ENCODE measurements at regions not wholly inside any gene's neighbourhood (a gene's known extent, or its start where the extent isn't known, plus 50 kb on each side); places are given as distances from the start of the nearest gene placed in this dataset.

DNA sequence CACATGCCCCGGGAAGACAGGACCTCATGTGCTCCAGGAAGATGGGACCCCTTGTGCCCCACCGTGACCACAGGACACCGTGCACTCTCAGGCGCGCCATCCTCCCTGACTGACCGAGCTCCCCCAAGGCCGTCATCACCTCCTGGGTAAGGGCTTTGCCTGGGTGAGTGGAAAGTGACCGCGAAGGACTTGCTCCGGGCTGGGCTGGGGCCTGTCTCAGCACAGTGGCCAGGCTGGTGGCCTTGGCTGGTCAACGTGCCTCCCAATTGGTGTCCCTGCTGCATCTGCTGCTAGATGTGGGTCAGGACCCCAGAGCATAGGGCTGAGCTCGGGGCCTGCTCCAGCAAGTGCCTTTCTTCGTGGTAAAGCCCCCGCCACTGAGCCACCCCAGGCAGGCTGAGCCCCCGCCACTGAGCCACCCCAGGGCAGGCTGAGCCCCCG, 69.7 kb upstream of the CTDP1 start:
- no peak for FAIRE-seq
- no peak for DNase-seq (ENCODE audit: low spot score)

DNA sequence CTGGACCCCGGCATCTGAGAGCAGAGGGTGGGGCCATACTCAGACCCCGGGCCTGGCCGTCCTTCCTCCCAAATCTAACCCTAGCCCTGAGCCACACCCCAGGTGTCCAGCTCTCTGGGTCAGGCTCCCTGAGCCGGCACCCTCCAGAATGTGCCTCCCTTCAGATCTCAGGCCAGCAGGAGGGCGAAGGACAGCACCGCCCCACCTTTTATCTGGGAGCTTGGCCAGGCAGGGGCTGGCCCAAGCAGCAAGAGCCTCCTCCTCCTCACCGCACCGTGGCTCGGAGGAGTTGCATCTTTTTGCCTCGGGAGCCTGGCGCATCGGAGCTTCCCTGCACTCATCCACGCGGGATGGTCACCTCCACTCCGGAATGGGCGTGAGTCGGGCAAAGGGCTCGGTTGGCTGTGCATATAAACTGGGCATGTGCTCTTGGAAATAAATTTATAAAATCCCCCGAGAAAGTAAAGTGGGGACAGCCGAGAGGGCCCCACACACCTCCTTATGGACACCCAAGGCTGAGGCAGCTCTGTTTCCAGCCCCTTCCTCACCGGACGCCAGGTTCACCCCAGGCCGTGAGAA, 69.1 kb upstream of the CTDP1 start:
- DNase-seq (ENCODE audit: low spot score) (no peak), FAIRE-seq (peak; percentile 62)

DNA sequence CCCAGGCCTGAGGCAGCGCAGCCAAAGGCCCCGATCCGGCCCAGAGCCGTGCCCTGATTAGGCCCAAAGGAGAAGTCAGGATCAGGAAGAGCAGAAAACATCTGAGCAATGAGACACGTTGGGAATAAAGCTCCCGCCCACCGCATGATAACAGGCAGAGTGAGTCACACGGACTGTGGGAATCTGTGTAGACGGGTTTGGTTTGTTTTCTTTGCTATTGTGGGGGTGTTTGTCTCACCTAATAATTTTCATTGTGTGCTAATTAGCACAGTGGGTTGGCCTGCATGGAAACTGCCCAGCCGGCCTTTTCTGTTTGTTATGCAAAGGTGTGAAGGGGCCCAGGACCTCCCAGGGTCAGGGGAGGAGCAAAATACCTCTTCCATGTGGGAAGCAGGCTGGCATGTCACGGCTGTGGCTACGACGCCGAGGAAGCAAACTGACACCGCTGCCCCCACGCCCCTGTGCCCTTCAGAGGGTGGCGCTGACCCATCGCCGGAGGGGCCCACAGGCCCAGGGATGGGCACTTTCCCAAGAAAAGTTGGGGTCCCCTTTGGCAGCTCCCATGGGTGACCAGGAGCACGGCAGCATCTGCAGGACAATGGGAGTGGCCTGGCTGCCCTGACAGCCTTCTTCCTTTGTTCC, 68.4 kb upstream of the CTDP1 start:
- FAIRE-seq = peak; percentile 95
- DNase-seq (ENCODE audit: low spot score) = peak; percentile 86

DNA sequence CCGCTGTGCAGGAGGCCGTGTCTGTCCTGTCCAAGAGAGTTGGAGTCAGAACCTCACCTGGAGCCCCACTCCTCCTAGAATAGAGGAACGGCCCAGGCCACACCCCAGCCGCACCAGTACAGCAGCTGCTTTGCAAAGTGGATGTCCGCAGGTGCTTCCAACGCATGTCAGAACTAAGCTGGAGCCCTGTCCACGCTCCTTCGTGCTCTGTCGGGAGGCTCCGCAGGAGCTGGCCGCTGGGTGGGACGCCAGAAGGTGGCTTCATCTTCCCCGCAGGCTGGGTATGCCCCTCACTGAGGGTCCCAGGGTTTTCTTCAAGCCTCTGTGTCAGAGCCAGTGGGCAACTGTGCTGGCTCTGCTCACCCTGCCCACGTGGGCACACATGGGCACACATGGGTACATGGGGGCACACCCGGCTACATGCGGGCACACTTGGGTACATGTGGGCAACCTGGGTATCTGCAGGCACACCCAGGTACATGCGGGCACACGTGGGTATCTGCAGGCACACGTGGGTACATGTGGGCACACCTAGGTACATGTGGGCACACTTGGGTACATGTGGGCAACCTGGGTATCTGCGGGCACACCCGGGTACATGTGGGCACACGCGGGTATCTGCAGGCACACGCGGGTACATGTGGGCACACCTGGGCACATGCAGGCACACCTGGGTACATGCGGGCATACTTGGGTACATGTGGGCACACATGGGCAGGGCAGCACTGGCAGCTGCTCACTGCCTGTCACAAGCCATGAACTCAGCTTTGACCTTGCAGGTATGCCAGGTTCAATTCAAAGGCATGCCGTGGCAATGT, 67.1 kb upstream of the CTDP1 start:
- FAIRE-seq (peak; percentile 87), DNase-seq (ENCODE audit: low spot score) (no peak)

DNA sequence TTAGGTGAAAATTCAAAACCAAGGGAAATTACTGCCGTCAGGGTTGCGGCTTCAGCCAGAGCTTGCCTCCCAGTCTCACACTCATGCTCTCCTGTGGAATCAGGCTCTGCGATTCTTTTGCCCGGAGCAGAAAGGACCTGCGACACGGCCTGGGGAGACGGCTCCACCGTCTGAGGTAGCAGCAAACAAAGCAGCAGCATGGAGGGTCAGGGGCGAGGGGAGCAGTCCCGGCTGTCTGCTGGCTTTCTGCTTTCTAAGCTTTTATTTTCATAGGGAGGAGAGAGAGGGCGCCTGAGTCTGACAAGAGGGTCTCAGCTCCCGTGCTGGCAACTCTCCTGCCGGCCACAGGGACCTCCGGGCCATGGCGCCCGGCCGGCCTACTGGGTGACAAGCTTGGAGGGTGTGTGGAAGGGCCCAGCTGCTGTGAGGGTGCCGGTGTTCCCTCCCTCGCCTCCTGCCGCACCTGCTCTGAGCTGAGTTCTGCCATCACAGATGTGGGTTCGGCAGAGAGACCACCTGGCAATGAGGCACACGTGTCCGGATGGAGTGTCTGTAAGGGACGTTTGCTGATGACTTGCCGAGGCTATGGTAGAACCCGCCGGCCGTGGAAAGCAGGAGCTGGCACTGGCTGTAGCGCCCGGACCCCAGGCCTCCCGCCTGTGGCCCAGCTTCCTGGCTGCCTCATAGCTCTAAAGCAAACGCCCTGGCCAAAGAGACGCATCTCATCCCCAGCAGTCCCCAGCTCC, 66.2 kb upstream of the CTDP1 start:
- DNase-seq (ENCODE audit: low spot score) (no peak), FAIRE-seq (no peak)

DNA sequence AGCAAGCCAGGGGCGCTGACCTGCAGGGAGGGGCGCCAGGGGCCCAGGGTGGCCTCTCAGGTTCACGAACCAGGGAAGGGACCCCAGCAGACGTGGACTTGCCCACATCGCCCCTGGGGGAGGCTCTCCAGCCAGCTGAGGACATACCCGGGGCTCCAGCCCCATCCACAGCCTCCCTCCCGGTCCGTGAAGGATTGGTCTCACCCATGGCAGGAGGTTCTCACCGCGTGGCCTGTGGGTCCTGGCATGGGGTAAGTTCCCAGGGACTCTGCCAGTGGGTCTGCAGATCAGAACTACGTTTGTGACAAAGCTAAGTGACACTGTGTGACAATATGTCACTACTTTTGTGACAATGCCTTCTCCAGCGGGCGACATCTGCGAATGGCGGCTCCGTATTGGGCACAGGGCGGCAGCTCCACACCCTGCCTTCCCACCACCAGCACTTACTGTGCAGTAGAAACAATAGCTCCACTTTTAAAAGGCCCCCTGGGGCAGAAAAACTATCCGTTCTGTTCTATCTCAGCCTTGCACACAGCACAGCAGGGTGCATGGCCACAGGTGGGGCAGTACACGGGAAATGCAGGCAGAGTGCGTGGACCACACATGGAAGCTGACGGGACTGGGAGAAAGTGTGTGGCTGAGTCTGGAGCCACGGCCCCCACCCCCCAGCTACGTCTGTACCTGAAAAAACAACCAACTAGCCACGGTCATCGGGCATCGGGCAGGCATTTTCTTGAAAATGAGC, 65.2 kb upstream of the CTDP1 start:
- DNase-seq (ENCODE audit: low spot score) (no peak), FAIRE-seq (no peak)

DNA sequence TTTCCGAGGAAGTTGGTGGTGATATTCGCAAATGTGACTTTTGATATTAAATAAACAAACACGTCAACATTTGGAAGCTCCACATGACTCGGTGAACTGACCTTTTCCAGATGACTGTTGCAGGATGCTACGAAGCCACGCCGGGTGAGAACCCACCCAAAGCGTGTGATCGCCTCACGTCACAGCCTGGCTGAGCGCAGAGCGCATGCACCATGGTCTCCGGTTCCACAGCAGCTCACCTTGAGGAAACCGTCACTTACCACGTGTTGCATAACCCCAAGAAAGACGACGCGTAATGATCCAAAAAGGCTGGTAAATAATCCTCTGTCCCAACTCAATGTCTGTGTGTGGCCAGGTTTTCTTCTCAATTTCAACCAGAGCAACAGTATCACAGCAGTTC, 64.5 kb upstream of the CTDP1 start:
- no peak for DNase-seq (ENCODE audit: low spot score)
- no peak for FAIRE-seq

DNA sequence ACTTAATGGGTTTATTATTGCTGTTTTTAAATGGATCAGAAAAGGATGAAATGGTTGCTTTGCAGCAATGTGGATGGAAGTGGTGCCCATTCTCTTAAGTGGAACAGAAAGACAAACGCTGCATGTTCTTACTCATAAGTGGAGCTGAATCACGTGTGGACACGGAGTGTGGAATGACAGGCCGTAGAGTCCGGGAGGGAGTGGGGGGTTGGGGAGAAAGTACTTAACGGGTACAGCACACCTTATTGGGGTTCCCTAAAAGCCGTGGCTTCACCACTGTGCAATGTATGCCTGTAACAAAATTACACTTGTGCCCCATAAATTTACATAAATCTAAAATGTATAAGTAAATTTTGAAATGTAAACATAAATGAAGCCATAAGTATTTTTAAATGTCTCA, 64.0 kb upstream of the CTDP1 start:
- FAIRE-seq (no peak), DNase-seq (ENCODE audit: low spot score) (no peak)

DNA sequence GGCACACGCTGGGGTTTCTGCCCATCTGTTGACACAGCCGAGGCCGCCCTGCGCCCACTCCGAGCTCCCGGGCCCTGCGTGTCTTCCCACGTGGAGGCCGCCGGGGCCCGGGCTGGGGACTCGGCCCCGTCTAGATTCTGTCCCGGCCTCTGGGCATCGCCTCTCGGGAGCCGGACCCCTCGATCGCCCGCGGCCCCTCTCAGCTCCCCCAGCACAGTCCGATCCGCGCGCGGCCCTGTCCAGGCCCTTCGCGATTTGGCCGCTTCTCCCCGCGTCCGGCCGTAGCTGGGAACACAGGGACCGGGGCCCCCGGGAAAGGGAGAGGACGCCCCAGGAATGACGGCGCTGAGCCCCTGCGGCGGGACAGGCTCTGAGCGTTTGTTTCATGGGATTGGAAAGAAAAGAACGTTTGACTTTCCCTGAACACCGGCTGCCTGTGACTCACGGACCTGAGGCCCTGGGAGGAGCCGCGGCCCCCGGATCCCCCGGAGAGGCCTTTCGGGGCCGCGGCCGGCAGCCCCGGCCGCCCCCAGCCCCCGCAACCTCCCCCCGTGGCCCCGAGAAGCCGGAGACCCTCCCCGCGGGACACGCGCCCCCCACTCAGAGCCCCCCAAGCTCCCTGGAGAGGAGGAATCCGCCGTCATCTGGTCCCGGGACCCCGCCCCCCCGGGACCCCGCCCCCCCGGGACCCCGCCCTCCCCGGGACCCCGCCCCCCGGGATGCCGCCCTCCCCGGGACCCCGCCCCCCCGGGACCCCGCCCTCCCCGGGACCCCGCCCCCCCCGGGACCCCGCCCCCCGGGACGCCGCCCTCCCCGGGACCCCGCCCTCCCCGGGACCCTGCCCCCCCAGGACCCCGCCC, 62.7 kb upstream of the CTDP1 start:
- DNase-seq (ENCODE audit: low spot score) = peak; percentile 41
- no peak for FAIRE-seq

DNA sequence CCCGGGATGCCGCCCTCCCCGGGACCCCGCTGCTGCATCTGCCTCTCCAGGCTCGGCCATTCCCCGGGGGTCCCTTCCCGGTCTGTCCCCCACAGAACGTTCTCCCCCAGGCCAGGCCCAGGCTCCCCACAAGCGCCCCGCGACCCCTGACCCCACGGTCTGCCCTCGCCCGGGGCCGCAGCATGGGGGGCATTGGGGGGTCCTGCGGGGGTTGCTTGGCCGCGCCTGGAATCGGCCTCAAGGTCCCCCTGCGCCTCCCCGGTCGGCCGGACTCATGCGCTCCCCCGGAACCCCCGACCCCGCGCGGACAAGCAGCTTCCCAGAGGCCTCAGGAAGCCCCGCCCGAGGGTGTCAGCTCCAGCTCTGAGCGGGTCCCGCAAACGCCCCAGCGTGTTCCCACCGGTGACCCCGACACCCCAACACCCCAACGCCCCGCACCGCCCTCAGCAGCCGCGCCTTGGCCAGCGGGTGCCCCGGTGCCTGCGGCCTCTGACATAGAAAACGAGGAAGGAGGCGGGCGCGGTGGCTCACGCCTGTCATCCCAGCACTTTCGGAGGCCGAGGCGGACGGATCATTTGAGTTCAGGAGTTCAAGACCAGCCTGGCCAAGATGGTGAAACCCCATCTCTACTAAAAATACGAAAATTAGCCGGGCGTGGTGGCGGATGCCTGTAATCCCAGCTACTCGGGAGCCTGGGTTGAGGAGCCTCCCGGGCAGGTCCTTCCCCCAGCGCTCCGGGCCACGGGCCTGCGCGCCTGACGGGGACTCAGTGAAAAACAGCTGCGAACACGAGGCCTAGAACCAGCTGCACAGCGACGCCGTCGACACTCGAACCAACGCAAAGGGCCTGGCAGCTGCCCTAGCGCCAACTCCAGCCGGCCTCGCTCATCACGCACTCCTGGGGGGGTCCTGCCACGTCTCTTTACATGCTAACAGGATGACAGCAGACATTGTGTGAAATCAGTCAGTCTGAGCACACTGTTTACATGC, 61.8 kb upstream of the CTDP1 start:
- no peak for FAIRE-seq

DNA sequence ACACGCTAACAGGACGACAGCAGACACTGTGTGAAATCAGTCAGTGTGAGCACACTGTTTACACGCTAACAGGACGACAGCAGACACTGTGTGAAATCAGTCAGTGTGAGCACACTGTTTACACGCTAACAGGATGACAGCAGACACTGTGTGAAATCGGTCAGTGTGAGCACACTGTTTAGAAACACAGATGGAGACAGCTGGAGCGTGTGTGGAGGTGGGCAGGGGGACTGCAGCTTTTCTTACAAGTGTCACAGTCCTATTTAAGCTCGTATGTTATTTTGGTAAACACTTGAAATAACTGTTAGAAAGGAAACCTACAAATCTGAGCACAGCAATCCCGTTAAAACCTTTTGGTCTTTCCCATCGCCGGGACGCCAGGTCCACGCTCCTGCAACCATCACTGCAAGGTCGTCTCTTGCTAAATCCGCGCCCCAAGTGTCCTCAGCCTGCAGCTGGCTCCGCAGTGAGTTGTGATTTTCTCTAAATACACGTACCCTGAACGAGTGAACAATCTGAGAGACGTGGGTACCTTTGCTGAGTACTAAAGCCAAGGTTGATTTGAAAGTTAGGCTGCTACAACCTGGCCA, 58.9 kb upstream of the CTDP1 start:
- DNase-seq (ENCODE audit: low spot score) = no peak
- no peak for FAIRE-seq

More for the DNA sequence above, 61.8 kb upstream of the CTDP1 start:
- no peak for DNase-seq (ENCODE audit: low spot score)

DNA sequence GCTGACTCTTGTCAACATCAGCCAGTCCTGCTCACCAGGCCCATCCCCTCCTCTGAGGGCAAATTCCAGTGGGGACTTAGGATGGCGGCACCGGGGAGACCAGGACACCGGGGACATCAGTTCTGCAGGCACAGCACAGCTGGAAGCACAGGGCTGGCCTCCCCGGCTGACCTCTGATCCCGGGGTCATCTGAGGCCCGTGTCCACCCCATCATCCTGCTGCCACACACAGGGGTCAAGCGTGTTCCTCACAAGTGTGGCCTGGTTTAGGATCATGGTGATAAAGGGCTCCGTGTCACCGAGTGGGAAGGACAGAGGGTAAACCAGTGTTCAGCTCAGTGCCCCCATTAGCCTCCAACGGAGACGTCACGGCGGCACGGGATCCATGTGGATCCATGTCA, 58.1 kb upstream of the CTDP1 start:
- no peak for DNase-seq (ENCODE audit: low spot score)
- no peak for FAIRE-seq

DNA sequence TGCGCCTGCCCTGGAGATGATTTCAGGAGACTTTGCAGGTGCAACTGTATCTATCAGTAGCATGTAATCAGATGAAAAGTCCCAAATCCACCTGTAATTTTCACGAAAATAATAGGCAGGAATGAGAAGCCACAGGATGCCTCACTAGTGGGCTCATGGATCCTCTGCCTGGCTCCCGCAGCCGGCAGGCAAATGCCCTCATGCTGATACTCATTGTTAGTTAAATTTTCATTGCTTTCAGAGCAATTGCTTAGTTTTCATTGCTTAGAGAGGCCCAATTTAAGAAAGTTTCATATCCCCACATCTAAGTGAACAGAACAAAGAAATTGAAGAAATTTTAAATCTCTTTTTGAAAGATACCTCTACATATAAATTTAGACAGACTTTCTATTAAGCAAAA, 57.6 kb upstream of the CTDP1 start:
- DNase-seq (ENCODE audit: low spot score) = no peak
- no peak for FAIRE-seq

DNA sequence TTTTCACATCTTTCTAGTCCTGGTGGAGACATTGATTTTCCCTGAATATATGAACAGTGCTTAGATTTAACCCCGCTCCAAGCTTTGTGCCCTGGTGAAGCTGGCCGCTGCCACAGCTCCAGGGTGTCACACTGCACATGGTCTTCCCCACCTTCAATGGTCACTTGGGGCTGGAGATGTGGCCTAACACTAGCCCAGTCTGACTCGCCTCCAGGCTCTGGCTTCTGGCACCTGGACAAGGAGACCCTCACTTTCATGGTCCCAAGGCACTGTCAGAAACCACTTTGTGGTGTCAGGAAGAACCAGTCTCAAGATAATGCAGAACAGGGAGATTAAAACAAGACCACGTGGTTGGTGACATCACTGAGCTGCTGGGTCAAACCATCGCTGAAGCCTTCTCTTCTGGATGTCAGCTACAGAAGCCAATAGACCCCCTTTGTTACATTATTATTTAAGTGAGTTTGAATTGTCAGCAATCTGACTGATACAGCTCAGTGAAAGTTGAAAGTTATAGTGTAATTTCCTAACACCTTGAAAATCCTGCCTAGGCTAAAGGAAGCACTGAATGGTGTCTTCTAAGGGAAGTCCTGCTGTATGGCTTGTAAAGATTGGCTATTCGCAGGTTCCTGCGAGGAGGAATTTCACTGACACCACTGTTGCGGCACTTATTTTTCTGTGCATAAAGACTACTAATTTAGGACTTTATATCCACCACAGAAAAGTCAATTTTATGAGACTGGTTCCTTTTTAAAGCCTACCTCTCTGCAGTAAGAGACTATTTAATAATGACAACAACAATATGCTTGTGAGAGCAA, 55.0 kb upstream of the CTDP1 start:
- DNase-seq (ENCODE audit: low spot score) (no peak), FAIRE-seq (no peak)

DNA sequence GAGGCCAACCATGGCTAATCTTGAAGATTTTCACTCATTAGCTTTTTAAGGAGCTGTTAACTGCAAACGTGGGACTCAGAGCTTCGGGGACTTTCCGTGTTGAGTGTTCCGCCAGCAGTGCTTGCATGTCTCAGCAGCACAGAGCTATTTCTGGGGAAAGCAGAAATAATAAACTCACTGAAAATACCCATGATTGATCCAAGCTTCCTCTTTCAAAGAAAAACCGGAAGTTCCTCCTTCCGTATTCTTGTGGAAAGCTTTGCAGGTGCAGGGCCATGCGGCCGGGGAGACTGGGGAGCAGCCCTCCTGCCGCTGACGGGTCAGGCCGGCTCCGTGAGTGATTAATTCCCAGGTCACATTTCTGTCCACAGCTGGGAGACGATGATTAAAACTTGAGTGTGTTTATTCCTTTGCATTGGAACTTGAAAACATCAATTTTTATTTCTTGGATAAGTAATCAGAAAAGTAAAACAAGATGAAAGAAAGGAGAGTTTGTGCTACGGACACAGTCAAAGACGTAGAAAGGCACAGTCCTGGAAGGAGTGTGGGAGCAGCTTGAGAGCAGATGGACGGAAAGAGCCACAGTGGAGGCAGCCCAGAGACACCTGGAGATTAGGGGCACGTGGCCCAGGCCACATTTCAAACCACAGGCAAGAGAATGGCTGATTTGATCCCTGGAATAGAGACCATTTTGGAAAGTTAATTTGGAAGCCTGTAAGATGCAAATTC, 54.2 kb upstream of the CTDP1 start:
- DNase-seq (ENCODE audit: low spot score) (no peak), FAIRE-seq (no peak)

DNA sequence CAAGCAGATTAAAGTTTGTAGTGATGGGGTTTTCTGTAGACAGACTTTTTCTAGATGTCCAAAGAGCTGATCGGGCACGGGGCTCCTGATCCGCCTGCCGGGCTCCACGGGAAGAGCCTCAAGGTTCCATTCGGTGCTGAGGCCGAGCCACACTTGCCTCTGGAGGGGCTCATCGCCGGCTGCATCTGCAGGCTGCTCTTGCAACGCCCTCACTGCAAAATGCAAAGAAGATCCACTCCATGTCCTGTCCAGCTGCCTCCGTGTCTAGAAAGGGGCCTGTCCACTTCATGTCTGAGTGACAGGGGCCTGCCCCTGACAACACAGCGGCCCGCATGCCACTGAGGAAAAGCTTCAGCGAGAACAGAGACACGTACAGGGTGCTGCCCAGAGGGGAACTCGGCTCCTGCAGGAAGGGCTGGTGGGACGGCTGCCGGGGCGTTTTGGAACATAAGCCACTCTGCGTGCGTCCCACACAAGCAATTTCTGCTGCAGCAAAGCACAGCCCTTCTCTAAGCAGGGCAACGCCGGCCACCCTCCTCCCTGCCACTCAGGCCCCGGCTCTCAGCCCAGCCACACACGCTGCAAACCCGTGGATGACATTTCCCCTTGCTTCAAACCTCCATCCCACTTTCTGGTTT, 53.6 kb upstream of the CTDP1 start:
- FAIRE-seq (no peak), DNase-seq (ENCODE audit: low spot score) (no peak)
